ENCODE measurements at regions not wholly inside any gene's neighbourhood (a gene's known extent, or its start where the extent isn't known, plus 50 kb on each side); places are given as distances from the start of the nearest gene placed in this dataset.

- Histone ChIP-seq H3K9me3 (no peaks in the 10 kb centered on the region), H3K36me3 (ENCODE audit: low read depth) (no peaks in the 10 kb centered on the region), H3K4me1 (ENCODE audit: low read depth) (no peaks in the 10 kb centered on the region), H3K4me3 (no peak overlapping the region)
- intact Hi-C loops (cut with DNase I, micrococcal nuclease) = no loop called here
- ATAC-seq = no peak
- no peak for TF ChIP-seq CTCF (IDR thresholded peaks at IDR 0.05)
- no peak for DNase-seq
Measured at GRCh38 chr1:29808141-29808995, 572.0 kb downstream of the PTPRU start.

GRCh38 chr1:29807689-29808088 lies 571.4 kb downstream of the PTPRU start:
- no peak for ATAC-seq
- no peaks in the 10 kb centered on the region for H3K36me3 ChIP-seq (ENCODE audit: low read depth)
- H3K9me3 ChIP-seq = no peaks in the 10 kb centered on the region
- TF ChIP-seq CTCF (IDR thresholded peaks at IDR 0.05) = no peak
- intact Hi-C loops (cut with DNase I, micrococcal nuclease) = no loop called here
- no peak overlapping the region for H3K4me3 ChIP-seq
- H3K4me1 ChIP-seq (ENCODE audit: low read depth) = no peaks in the 10 kb centered on the region
- no peak for DNase-seq

GRCh38 chr1:29806646-29807319 lies 570.5 kb downstream of the PTPRU start:
- intact Hi-C loops (cut with DNase I, micrococcal nuclease) = no loop called here
- Histone ChIP-seq H3K4me3 (no peak overlapping the region), H3K9me3 (no peaks in the 10 kb centered on the region), H3K4me1 (ENCODE audit: low read depth) (no peaks in the 10 kb centered on the region), H3K36me3 (ENCODE audit: low read depth) (no peaks in the 10 kb centered on the region)
- ATAC-seq (no peak), DNase-seq (no peak)
- no peak for TF ChIP-seq CTCF (IDR thresholded peaks at IDR 0.05)

- Histone ChIP-seq H3K9me3 (no peaks in the 10 kb centered on the region), H3K4me1 (ENCODE audit: low read depth) (no peaks in the 10 kb centered on the region), H3K4me3 (no peak overlapping the region), H3K36me3 (ENCODE audit: low read depth) (no peaks in the 10 kb centered on the region)
- no peak for TF ChIP-seq CTCF (IDR thresholded peaks at IDR 0.05)
- no peak for ATAC-seq
- no peak for DNase-seq
- intact Hi-C loops (cut with DNase I, micrococcal nuclease) = no loop called here
Measured at GRCh38 chr1:29805896-29806160, 569.5 kb downstream of the PTPRU start.

GRCh38 chr1:29805122-29805895 lies 569.0 kb downstream of the PTPRU start:
- intact Hi-C loops (cut with DNase I, micrococcal nuclease) = no loop called here
- DNase-seq (no peak), ATAC-seq (no peak)
- H3K36me3 ChIP-seq (ENCODE audit: low read depth) = no peaks in the 10 kb centered on the region
- no peak for TF ChIP-seq CTCF (IDR thresholded peaks at IDR 0.05)
- H3K4me3 ChIP-seq = no peak overlapping the region
- no peaks in the 10 kb centered on the region for H3K9me3 ChIP-seq
- no peaks in the 10 kb centered on the region for H3K4me1 ChIP-seq (ENCODE audit: low read depth)

All from mucosa of descending colon (tissue), 3 donors.